NCI-H1436 (cell line): ENCODE measurements at regions not wholly inside any gene's neighbourhood (a gene's known extent, or its start where the extent isn't known, plus 50 kb on each side); places are given as distances from the start of the nearest gene placed in this dataset.

Source experiments
- DNase-seq: peaks from one replicate; lab custom pipeline; 2025; lab: John Stamatoyannopoulos, UW

- DNase-seq = no peak
Observed at GRCh38 chr14:37899365-37899764, 303.9 kb downstream of the TTC6 start.

- no peak for DNase-seq
Observed at GRCh38 chr14:37900561-37900960, 305.1 kb downstream of the TTC6 start.

DNA sequence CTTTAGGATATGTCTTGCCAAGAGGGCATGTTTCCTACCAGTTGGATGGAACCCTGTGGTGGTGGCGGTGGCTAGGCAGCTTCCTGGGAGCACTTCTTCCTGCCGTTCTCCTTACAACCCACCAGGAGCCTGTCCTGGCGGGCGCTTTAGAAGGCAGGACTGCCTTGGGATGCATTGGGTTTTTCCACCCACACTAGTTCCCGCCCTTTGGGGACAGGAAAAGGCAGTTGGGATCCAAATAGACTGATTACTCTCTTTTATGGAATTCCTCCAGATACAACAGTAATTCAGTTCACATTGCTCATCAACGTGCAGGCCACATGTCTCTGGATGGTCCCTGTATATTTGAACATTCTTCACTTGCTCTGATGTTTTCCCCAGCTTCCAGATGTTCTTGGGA, 305.7 kb upstream of the SSTR1 start:
- no peak for DNase-seq

DNA sequence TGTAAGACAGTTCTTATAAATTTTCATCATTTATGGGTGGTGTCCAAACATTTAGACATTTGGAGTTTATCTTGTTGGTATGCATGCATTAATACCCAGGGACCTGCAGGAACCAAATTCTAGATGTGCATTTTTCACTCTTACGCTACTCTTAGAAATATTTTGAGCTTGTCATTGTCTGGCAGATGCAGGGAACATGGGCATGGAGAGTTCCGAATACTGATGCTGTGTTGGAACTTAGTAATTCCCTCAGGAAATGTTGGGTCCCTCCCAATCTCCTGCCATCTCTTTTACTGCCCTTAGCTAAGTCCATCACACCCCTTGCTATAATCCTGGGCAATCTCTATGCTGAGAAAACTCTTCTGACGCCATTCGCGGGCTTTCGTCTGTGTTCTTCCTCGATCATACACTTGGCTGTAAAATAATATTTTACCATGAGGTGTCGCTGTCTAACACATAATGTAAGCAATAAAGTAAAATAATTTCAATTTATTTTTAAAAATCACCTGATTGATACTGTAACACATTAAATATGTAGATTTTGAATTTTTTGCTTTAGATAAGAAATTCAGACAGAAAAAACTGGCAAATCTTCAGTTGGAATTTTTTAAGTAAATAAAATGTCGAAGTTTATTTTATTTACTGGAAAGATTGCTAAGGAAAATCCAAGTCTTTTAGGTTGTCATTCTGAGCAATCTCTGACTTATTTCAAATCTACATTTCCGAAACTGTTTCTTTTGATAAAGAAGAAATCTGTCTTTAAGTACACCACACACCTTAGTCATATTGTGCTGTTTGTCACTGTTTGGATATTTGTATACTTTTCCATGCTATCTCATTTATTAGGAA, 304.1 kb upstream of the SSTR1 start:
- DNase-seq = peak; percentile 63

DNA sequence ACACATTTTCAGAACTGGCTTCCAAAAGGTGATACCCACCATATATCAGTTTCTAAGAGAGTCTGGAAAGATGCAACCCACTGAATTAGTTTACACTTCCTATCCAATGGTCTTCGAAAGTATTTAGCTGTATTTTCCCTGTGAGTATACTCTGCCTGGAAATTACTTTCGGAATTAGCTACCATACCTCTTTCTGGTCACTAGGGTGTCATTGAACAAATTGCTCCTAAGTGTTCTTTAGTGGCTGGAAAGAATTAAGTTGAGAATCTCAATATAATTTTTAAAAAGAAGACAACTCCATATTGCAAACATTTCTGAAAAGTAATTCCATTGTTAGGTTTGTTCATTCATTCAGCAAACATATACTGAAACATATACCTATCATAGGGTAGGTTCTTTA, 283.1 kb upstream of the SSTR1 start:
- DNase-seq = no peak

DNA sequence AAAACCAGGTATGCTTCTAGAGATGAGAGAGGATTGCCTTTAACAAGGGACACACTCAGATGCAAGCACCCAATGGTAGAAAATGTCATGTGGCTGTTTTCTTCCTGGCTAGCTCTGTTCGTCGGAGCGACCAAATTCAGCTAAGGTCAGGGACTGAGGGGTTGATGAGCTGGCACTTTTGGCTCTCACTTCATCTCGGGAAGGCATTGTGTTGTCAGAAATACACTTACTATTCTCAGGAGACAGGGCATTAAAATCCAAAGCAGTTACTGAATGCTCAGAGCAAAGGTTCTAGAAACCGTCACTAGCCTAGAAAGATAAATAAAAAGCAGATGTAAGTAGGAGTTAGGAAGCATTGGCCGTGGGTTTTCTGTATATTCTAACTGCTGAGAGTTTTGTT, 275.7 kb upstream of the SSTR1 start:
- DNase-seq = no peak

GRCh38 chr14:37932481-37932880, 275.2 kb upstream of the SSTR1 start:
- no peak for DNase-seq

- no peak for DNase-seq
Observed at GRCh38 chr14:37936971-37937370, 270.7 kb upstream of the SSTR1 start.

DNA sequence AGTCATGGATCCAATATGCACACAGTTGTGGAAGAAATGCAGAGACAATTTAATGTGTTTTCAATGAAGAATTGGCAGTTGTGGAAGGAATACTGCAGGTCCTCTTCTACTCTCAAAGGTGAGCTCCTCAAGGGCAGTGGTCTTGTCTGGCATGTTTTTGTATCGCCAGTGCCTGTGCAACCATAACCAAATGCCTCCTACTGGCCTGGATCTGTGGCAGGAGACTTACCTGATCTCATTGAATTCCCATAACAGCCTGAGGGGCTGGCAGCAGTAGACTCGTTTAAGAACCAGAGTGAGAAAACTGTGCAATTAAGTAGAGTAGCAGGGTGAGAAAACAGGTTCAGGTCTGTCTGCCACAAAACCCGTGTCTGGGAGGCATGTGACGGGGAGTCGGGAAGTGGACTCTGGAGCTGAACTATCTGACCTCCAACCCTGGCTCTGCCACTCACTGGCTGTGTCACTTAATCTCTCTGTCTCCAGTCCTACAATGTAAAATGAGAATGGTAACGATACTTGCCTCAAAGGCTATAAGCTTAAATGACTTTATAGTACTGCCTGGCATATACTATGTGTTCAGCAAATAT, 268.2 kb upstream of the SSTR1 start:
- DNase-seq = no peak

DNA sequence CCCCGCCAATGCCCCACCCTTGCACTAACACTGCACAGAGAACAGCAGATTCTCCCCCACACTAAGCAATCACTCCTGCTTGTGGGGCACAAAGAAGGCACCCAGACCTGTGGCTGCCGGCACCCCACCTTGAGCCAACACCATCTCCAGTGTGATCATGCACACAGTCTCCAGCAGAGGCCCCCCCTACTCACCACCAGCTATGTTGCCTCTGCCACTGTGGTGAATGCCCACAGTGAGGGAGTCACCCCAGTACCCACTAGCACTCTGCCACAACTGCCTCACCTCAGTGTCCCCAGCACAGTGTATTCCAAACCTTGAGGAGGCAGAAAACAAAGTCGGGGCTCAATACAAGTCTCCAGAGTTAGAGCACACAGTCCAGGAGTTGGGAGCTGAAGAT, 261.7 kb upstream of the SSTR1 start:
- DNase-seq = no peak

GRCh38 chr14:37946819-37947218, 260.9 kb upstream of the SSTR1 start:
- no peak for DNase-seq

DNA sequence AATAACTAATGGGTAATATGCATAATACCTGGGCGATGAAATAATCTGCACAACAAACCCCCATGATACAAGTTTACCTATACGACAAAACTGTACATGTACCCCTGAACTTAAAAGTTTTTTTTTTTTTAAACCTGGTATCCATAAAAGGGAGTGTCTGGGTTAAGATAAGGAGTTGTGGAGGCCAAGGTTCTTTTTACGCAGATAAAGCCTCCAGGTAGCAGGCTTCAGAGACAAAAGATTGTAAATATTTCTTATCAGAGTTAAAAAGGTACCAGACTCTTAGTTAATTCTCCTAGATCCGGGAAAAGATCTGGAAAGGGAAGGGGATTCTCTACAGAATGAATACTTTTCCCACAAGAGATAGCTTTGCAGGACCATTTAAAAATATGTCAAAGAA, 259.4 kb upstream of the SSTR1 start:
- no peak for DNase-seq

DNA sequence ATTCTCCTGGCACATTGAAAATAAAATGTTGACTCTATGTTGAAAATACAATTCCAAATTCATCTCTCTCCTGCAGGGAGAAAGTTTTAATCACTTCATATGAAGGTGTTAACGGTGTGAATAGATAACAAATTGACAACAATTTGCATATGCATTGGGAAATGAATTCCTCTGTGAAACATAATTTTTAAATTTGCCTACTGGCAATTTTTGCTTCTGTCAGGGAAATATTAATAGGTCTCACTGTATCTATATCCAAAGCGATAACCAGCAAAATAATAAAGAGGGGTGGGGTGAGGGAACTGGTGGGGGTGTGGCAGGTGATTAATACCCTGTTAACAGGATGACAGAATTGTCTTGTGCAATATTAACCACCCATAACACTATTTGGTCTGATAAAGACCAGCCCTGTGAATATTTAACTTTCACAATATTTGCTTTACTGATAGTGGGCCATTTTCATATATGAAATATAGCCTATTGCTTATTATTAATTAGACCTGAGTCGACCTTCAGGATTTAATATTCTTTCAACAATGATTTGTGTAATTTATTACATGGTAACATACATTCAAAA, 239.0 kb upstream of the SSTR1 start:
- no peak for DNase-seq

- no peak for DNase-seq
Observed at GRCh38 chr14:37969511-37969979, 238.2 kb upstream of the SSTR1 start.

DNA sequence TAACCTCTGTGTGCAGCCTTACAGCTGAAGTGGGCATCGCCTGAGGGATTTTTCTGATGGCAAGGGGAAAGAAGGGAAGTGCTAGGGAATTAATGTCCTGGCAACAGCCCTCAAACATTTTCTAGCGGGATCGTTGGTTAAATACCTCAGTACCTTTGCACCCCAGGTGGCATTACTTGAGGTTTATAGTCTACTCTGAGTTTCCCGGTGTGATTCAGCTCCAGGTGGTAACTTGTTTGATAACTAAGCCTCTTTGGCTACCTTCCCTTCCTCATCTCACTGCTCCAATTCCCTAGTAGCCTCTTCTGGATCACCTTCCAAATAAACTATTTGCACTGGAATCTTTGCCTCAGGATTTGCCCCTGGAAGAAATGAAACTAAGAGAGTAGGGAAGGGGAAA, 237.0 kb upstream of the SSTR1 start:
- no peak for DNase-seq

DNA sequence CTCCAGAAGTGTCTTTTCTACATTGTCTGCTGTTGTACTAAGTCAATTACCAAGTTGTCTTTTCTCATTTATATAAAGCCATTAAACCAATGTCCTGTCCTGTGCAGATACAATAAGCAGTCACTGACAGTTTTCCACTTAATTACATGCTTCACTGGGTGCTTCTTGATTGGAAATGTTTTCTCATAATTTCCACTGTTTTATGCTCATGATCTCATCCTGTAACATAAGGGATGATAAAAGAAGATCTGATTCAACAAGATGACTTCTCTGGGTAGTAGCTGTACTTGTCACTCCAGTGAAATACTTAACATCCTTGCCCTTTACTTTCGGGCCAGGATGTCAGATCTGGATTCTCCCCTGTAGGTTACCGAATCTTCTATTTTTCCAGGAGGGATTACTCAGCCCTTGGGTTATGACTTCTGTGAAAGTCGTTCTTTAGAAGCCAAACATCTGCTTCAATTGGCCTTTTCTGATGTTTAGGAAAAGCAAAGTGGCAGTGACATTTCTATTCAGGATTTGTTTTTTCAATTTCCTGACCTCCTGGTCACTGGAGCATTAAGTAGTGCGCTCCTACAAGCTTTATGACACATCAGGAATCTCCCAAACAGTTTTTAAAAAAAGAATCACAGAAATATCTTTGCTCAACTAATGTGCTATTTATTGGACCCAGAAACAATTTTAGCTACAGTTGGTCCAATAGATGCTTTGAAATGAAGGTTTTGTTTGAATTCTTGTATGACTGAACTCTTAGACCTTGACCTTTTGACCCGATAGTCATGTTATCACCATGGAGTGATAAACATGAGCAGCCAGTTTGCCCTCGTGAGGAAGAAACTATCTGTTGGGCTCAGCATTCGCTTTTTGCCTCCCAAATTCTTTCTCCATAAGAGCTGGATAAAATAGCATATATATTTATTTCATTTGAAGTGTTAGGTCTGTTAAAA, 234.5 kb upstream of the SSTR1 start:
- no peak for DNase-seq

GRCh38 chr14:37974421-37974820, 233.3 kb upstream of the SSTR1 start:
- no peak for DNase-seq

GRCh38 chr14:37977481-37977880, 230.2 kb upstream of the SSTR1 start:
- DNase-seq = no peak

DNA sequence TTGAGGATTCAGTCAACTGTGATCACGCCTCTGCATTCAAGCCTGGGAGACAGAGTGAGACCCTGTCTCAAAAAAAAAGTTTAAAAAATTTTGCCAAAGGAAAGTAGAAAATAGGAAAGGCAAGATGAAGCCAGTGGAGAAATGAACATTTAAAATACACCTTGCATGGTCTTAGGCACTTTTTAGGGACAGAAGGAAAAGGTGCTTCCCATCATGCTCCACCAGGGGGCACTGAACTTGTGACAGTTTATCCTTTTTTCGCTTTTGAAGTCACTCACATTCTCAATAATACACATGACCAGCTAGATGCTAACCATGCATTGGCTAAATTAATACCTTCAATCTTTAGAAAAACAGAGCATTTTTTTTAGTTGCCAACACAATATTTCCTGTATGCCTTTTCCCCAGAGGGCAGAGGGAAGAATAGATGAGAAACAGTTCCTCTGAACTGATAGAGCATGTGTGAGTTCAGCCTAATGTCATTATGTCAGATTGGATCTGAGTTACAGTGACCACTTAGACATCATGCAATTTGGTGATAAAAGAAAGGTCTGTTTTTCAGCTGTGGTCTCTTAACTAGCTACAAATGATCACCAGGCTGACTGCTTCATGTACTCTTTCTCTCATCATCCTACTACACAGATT, 221.8 kb upstream of the SSTR1 start:
- DNase-seq = peak; percentile 45

DNA sequence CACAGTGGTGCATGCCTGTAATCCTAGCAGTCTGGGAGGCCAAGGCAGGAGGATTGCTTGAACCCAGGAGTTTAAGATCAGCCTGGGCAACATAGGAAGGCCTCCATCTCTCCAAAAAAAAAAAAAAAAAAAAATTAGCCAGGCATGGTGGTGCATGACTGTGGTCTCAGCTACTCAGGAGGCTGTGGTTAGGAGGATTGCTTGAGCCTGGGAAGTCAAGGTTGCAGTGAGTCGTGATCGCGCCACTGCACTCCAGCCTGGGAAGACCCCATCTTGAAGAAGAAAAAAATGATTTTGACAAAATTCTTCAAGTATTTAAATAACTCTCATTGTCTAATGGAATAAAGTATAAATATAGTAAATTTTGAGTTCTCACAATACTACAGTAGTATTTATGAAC, 219.2 kb upstream of the SSTR1 start:
- DNase-seq = no peak

DNA sequence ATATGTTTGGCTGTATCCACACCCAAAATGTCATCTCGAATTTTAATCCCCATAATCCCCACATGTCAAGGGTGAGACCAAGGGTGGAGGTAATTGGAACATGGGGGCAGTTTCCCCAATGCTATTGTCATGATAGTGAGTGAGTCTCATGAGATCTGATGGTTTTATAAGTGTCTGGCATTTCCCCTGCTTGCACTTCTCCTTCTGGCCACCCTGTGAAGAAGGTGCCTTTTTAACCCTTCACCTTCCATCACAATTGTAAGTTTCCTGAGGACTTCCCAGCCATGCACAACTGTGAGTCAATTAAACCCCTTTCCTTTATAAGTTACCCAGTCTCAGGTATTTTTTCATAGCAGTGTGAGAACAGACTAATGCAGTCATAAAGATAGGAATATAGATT, 216.7 kb upstream of the SSTR1 start:
- DNase-seq = no peak

GRCh38 chr14:37992499-37992898, 215.2 kb upstream of the SSTR1 start:
- no peak for DNase-seq
